ENCODE measurements at regions not wholly inside any gene's neighbourhood (a gene's known extent, or its start where the extent isn't known, plus 50 kb on each side); places are given as distances from the start of the nearest gene placed in this dataset.

GRCh38 chr4:123283371-123283895 lies 113.2 kb upstream of the SPRY1 start:
- ChIA-PET CTCF (no interaction called here), SMC1A (ENCODE audit: uncharacterized antibody, unreplicated experiment) (no interaction called here), POLR2A (no interaction called here), RAD21 (ENCODE audit: unreplicated experiment) (no interaction called here)
- Histone ChIP-seq H2AFZ (ENCODE audit: control insufficient read depth, low read depth, low read length) (no peak overlapping the region), H3K4me1 (ENCODE audit: control insufficient read depth, insufficient read depth, low read length) (no peaks in the 10 kb centered on the region), H3K4me3 (no peak overlapping the region), H4K20me1 (ENCODE audit: control insufficient read depth, insufficient read depth) (no peaks in the 10 kb centered on the region), H3K9ac (ENCODE audit: control insufficient read depth, insufficient read depth, low read length) (no peak overlapping the region), H3K9me3 (replicated peaks; ENCODE audit: control insufficient read depth, insufficient read depth, low read length) (no peaks in the 10 kb centered on the region), H3K4me2 (ENCODE audit: control insufficient read depth, insufficient read depth) (no peak overlapping the region), H3K27me3 (replicated peaks in 1 of 2; ENCODE audit: control insufficient read depth in 2 of 2, insufficient read depth in 2 of 2, low read length in 1 of 2) (no peaks in the 10 kb centered on the region), H3K27ac (ENCODE audit: control insufficient read depth, insufficient read depth) (no peak overlapping the region), H3K36me3 (ENCODE audit: control insufficient read depth in 2 of 2, insufficient read depth in 2 of 2, low read length in 1 of 2) (no peaks in the 10 kb centered on the region), H3K79me2 (ENCODE audit: control insufficient read depth, insufficient read depth, low read length) (no peaks in the 10 kb centered on the region)
- FAIRE-seq (no peak), ATAC-seq (no peak), DNase-seq (ENCODE audit: low read depth, low spot score) (no peak)
- intact Hi-C loops (cut with micrococcal nuclease; ENCODE audit: unreplicated experiment), result no loop called here
- no TSS peak for BruUV-seq (replicated peaks)
- TF ChIP-seq EZH2 (IDR thresholded peaks at IDR 0.05; ENCODE audit: borderline replicate concordance, control insufficient read depth, low read depth, low read length), result no peak
- TF ChIP-seq MAX (IDR thresholded peaks at IDR 0.05; ENCODE audit: low read depth, low read length), result no peak
- TF ChIP-seq MLLT1 (IDR thresholded peaks at IDR 0.05), result no peak
- TF ChIP-seq ZSCAN29 (IDR thresholded peaks at IDR 0.05), result no peak
- no peak for TF ChIP-seq YY1 (IDR thresholded peaks at IDR 0.05; ENCODE audit: low read depth, low read length)
- TF ChIP-seq IRF5 (IDR thresholded peaks at IDR 0.05; ENCODE audit: borderline replicate concordance), result no peak
- no peak for TF ChIP-seq NBN (IDR thresholded peaks at IDR 0.05)
- WGBS (ENCODE audit: insufficient coverage, insufficient replicate concordance, low lambda C conversion rate, missing lambda C conversion rate), result 98% methylated on average over 3 of the region's 3 CpGs
- in situ Hi-C loops (cut with MboI), result no loop called here
